ENCODE measurements at regions not wholly inside any gene's neighbourhood (a gene's known extent, or its start where the extent isn't known, plus 50 kb on each side); places are given as distances from the start of the nearest gene placed in this dataset.

DNA sequence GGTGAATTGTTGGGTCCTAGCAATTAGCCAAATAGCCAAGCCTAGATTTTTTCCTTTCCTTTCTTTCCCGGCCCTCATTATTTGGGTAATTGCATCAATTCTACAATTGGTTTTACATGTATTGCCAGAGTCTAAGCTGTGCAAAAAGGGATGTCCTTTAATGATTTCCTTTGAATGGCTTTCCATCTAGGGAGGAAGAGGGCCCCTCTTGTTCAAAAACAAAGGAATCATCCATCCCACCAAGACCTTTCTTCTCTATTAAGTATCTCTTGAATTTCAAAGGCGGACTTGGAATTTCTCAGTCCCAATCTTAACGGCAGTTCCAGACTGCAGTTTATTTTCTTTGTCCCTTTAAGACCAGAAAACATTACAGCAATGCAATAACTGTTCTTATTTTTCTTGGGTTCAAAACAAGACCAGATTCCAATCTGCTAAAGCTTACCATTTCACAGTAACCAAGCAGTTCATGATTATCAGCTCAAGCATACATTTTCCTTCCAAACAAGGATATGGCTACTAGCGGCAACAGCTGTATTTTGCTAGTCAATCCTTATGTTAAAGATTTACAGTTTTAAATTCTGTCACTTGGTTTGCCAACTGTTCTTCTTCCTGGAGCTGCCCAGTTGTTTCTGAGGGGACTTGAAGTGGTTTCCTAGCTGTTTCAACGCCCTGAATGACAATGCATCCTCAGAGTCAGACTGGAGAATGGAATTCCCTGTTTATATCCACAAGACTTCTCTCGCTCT lies 91.4 kb upstream of the LRIG1 start:
- no peak overlapping the region for H3K27ac ChIP-seq
- DNase-seq (ENCODE audit: low read depth, low spot score): no peak

- peak overlapping the region; percentile 52 for H3K27ac ChIP-seq
- no peak for DNase-seq (ENCODE audit: low read depth, low spot score)
These were observed 92.3 kb upstream of the LRIG1 start for GRCh38 chr3:66592927-66593625.

- H3K27ac ChIP-seq: peak overlapping the region; percentile 52
- DNase-seq (ENCODE audit: low read depth, low spot score): peak; percentile 89
These were observed 93.2 kb upstream of the LRIG1 start for GRCh38 chr3:66593978-66594377.

GRCh38 chr3:66597308-66597863 lies 96.6 kb upstream of the LRIG1 start:
- H3K27ac ChIP-seq: no peak overlapping the region
- DNase-seq (ENCODE audit: low read depth, low spot score): no peak

- no peak overlapping the region for H3K27ac ChIP-seq
- DNase-seq (ENCODE audit: low read depth, low spot score): no peak
These were observed 97.3 kb upstream of the LRIG1 start for GRCh38 chr3:66598168-66598567.

- DNase-seq (ENCODE audit: low read depth, low spot score): no peak
- peak overlapping the region; percentile 83 for H3K27ac ChIP-seq
These were observed 101.4 kb upstream of the LRIG1 start for GRCh38 chr3:66602237-66602636.

GRCh38 chr3:66602691-66603090 lies 101.9 kb upstream of the LRIG1 start:
- no peak for DNase-seq (ENCODE audit: low read depth, low spot score)
- H3K27ac ChIP-seq: peak overlapping the region; percentile 83

GRCh38 chr3:66603151-66603611 lies 102.4 kb upstream of the LRIG1 start:
- no peak for DNase-seq (ENCODE audit: low read depth, low spot score)

GRCh38 chr3:66604481-66604880 lies 103.7 kb upstream of the LRIG1 start:
- no peak for DNase-seq (ENCODE audit: low read depth, low spot score)
- H3K27ac ChIP-seq: no peak overlapping the region

More at GRCh38 chr3:66603151-66603611, 102.4 kb upstream of the LRIG1 start:
- peak overlapping the region; percentile 83 for H3K27ac ChIP-seq

- DNase-seq (ENCODE audit: low read depth, low spot score): no peak
- no peak overlapping the region for H3K27ac ChIP-seq
These were observed 105.3 kb upstream of the LRIG1 start for GRCh38 chr3:66606126-66606525.

DNA sequence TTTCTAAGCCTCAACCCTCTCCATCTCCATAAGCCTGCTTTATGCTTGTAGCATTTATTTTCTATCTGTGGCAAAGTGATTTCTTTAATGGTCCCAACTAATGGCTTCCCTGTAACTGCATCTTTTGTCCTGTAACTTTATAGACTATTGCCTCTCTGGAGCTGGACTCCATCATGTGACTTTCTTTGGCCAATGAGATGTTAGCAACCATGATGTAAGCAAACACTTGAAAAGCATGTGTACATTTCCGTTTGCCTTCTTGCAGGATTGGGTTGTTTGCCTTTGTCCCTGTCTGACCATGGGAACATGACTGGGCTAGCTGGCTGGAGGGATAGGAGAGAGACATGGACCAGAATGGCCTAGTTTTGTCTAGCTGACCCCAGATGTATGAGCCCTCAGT lies 106.0 kb upstream of the LRIG1 start:
- DNase-seq (ENCODE audit: low read depth, low spot score): no peak
- no peak overlapping the region for H3K27ac ChIP-seq

GRCh38 chr3:66609660-66610561 lies 109.1 kb upstream of the LRIG1 start:
- H3K27ac ChIP-seq: no peak overlapping the region
- DNase-seq (ENCODE audit: low read depth, low spot score): no peak

GRCh38 chr3:66610562-66610909 lies 109.7 kb upstream of the LRIG1 start:
- no peak overlapping the region for H3K27ac ChIP-seq
- no peak for DNase-seq (ENCODE audit: low read depth, low spot score)

DNA sequence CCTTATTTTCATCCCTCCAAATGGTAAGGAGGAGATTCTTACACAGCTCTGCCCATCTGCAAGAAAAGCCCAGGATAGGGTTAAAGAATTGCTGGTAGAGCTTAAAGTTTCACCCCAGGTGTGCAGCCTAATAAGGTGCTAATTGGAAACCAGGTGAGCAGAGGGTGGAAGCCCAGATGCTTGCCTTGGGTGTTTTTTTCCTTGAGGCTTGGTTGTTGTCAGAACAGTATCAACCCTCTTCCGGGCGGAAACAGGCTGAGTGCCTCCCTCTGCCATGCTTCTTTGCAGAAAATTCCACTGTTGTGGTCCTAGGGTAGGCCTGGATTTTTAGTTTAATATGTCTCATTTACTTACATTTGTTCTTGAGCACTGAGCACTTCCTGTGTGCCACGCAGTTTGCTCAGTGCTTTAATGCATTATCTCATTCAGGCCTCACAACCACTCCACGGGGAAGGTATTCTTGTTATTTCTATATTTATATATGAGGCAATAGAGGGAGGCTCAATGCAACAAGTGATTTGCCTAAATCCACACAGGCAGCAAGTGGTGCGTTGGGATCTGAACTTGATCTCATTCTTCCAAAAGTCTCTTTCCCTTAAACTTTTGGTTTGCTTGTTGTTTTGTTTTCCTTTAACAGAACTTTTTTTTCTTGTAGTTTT lies 115.0 kb upstream of the LRIG1 start:
- H3K27ac ChIP-seq: no peak overlapping the region
- DNase-seq (ENCODE audit: low read depth, low spot score): no peak

DNA sequence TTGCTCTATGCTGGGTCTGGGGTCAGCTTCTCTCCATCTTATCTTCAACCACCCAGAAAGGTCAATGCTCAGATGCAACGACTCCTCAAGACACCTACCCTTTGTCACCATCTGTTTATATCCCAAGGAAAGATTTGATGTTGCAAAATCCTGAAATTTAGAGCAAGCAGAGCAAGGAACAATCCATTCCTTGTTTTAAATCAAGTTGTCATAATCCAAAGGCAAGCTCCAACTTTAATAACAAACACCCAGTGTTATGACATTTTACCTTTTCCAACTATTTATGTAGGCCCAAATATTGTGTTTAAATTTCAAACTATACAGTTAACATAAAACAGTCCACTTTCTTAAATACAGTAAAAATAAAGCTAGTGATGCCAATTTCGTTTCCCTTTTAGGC lies 116.5 kb upstream of the LRIG1 start:
- H3K27ac ChIP-seq: no peak overlapping the region
- no peak for DNase-seq (ENCODE audit: low read depth, low spot score)

GRCh38 chr3:66618066-66618465 lies 117.2 kb upstream of the LRIG1 start:
- H3K27ac ChIP-seq: no peak overlapping the region
- DNase-seq (ENCODE audit: low read depth, low spot score): no peak

- DNase-seq (ENCODE audit: low read depth, low spot score): no peak
- H3K27ac ChIP-seq: no peak overlapping the region
These were observed 119.5 kb upstream of the LRIG1 start for GRCh38 chr3:66620296-66620695.

DNA sequence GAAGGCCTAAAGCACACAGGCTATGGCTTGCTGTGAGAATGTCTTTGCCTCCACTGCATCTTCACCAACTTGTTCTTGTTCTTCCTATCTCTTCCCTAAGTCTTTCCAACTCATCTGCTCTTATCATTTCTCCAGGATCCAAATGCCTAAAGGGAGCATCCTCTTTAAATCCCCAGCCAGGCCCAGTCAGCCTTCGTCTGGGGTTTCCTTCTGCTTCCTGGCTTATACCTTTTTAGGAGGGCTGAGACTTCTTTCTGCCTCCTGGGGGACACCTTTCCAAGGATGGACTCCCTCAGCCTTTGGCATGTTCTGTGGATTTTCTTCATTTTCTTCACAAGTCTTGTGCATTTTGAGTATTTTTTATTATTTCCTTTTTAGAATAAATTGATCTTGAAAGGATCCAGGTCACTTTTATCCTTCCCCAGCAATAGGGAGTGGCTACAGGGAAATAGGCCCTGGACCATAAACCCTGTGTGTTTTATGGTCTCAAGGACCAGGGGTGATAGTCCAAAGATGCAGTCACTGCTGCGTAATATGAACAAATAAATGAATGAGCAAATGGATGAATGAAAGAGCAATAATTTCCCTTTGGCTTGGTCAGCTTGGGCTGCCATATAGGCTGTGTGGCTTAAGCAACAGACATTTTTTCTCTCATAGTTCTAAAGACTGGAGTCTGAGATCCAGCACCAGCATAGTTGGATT lies 122.1 kb upstream of the LRIG1 start:
- no peak for DNase-seq (ENCODE audit: low read depth, low spot score)

DNA sequence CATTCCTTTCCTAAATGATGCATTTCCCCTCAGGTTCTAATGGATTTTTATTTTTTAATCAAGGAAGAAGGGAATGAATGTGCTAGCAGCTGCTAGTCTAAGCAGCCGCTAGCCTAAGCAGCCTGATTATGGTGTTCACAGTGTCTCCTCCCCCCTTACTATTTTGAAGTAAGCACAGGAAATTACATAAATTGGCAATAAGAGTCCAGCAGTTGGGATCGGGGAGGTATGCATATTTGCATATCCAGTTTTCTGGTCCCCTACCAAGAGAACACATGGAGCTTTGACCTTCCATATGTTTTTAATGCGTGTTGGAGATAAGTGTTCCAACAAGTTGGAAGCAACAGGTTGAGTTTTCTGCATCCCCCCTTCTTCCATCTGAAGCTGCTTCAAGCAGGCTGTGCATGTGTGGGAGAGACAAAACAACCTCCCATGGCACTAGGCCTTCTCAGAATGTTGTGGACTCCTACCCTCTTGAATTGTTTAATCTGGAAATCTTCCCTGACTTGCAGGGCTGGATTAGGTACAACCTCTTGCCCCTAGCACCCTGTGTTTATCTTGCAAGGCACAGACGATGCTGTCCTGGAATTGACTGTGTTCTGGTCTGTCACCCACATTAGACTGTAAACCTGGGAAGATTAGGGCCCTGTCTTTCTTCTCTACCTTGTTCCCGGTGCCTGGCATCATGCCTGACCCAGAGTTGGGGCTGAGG lies 124.8 kb upstream of the LRIG1 start:
- no peak for DNase-seq (ENCODE audit: low read depth, low spot score)
- H3K27ac ChIP-seq: no peak overlapping the region

More for the DNA sequence above, 122.1 kb upstream of the LRIG1 start:
- no peak overlapping the region for H3K27ac ChIP-seq
